HG02973 (cell line): ENCODE measurements at regions not wholly inside any gene's neighbourhood (a gene's known extent, or its start where the extent isn't known, plus 50 kb on each side); places are given as distances from the start of the nearest gene placed in this dataset.
"Not testable (repeated sequence)": the region's sequence is repeated elsewhere in the genome, so short reads cannot be mapped to it uniquely, and the experiment has no call there.

Experiments
- ATAC-seq: cut with Tn5 transposase; IDR thresholded peaks from one replicate; pipeline ENCODE4 v1.9.1; 2021; ENCODE audit warnings: moderate library complexity; ENCODE audit not compliant: unreplicated experiment

DNA sequence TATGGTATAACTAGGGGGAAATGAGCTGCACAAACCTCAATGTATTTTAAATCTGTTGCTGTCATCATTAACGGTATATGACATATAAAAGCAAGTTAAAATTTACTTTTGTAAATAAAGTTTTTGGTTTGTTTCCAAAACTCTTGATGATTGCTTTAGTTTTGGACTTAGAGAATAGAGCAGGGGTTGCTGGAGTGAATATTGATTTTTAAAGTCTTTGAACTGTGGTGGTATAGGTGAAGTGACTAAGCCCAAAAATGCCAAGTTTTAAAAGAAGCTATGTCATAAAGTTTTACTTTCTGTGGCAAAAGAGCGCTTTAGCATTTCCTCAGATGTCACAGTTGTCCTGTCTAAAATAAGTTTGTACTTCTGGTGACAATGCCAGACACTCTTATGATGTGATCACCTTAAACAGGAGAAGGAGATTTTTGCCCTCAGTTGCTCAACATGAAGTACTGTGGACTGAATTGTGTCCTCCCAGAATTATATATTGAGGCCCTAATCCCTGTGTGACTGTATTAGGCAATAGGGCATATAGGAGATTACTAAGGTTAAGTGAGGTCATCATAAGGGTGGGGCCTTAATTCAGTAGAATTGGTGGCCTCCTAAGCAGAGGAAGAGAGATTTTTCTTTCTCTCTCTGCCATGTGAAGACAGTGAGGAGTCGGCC, 175.2 kb upstream of the PLGLB1 start:
- ATAC-seq, result not testable (repeated sequence)

DNA sequence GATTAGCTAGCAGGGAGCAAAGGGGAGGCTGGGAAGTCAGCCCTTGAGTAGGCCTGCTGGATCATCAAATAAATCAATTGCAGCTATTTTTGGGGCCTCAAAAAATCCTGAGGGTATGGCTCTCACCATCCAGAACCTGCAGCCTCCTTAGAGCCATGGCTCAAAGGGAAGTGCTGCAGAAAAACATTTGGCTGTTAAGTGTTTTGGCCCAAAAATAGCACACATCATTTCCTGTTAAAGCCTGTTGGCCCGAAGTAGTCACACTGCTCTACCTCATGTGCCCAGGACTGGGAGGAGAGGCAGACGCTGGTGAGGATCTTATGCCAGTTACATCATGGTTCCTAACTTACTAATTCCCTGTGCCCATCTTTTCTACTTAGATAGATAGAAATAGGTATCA, 176.8 kb upstream of the PLGLB1 start:
- ATAC-seq, result not testable (repeated sequence)

DNA sequence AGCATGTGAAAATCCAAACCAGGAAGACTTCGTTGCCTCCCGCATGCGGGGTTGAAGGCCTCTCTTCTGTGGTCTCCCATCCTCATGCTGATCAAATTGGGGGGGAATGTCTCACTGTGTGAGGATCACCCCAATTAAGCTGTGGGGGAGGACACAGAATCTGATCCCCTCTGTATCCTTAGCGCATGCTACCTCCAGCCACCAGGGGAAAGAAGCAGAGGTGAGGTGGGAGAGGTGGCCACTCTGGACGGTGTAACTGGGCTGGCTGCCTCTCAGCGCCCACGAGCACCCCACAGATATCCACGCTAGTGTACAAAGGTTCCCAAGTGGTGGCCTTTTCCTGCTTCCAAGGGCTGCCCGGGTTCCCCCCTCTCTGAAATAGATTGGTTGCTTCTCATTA, 177.6 kb upstream of the PLGLB1 start:
- not testable (repeated sequence) for ATAC-seq

DNA sequence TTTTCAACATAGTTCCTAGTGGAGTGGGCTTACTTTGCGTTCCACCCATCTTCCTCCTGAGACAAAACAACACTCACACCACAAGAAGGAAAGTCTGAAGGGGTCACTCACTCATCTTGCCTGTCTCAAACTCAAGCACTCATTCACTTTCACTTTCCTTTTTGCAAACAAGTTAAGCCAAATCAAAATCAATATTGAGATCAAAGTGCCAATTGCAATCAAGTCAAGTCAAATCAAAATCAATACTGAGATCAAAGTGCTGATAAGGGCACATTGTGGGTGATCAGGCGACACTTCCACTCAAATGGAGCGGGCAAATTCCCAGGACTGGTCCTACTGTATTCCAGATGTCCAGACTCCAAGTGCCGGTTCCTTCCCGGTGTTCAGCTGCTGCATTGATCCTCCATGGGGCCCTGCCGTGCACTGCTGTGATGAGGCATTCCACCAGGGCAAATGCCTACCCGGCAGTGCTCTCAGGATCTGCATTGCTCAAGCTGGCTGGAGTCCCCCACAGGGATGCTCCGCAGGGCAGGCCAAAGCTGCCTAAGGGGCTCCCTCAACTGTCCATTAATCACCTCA, 183.0 kb upstream of the PLGLB1 start:
- not testable (repeated sequence) for ATAC-seq

DNA sequence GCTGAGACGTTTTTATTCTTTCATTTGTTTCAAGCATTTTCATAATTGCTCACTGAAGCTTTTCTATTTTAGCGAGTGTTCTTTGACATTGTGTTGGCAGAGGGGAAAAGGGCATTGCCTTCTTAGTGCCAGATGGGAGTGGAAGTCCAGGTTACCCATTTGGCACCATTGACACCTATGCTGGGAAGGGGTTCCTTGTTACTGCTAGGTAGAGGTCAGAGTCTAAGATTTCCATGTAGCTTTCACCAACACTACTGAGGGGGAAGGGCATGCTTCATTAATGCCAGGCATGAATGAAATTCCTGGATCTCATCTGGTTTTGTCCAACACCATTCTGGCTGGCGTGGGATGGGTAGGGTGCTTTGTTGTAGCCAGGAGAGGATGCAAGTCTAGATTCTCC, 191.3 kb upstream of the PLGLB1 start:
- not testable (repeated sequence) for ATAC-seq

DNA sequence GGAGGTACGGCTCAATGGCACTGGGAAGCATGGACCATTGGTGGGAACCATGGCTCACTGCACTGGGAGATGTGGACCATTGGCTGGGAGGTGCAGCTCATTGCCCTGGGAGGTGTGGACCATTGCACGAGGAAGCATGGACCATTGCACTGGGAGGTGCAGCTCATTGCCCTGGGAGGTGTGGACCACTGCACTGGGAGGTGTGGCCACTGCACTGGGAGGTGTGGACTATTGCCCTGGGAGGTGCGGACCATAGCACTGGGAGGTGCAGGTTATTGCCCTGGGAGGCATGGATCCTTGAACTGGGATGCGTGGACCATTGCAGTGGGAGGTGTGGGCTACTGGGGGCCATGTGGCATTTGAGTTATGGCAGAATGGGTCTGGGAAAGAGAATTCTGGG, 195.4 kb upstream of the PLGLB1 start:
- ATAC-seq, result not testable (repeated sequence)

DNA sequence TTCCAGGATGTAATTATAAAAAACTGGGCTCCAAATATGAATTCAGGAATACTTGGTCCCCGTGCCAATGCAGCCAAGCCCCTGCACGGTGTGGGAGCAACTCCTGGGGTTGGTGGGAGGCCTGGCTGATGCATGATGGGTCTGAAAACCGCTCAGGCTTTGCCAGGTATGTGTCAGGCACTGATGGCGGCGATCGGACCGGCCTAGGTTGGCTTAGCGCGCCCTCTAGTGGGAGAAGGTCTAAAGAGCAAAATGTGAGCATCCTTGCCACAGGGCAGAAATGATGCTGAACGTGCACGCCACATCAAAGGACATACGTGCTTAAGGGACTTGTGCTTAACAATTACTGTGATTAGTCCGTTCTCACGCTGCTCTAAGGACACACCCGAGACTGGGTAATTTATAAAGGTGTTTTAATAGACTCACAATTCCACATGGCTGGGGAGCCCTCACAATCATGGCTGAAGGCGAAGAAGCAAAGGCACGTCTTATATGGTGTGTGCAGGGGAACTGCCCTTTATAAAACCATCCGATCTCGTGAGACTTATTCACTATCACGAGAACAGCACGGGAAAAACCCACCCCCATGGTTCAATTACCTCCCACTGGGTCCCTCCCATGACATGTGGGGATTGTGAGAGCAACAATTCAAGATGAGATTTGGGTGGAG, 196.2 kb upstream of the PLGLB1 start:
- not testable (repeated sequence) for ATAC-seq

DNA sequence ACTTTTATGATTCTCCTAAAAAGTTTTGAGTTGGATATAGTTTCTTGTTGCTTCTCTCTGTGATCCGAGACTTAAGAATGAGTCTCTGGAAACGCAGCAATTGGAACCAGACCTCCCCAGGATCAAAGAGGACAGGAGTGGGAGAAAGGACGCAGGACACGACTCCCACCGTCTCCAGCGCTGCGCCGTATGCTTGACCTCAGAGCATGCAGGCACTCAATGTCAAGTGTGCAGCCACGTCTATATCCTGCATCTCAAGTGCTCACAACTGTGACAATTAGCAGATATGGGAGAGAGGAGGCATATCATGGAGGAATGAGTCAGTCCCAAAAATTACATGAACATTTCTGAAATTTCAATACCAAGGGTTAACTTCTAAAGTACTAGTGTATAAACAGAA, 199.0 kb upstream of the PLGLB1 start:
- ATAC-seq, result not testable (repeated sequence)

DNA sequence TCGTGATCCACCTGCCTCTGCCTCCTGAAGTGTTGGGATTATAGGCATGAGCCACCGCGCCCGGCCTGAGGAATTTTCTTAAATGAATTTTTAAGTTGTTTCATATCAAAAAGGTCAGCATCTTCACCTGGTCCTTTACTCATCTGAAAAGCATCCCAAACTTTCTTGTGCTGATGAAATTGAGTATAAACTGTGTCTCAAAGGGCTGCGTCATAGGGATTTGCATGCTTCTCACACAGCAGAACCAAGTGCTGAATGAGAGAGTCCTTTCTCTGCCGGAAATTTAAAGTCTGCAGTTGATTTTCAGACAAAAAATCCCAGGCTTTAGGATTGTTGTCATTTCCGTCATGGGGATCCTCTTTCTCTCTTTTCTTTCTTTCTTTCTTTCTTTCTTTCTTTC, 200.5 kb upstream of the PLGLB1 start:
- ATAC-seq, result not testable (repeated sequence)

DNA sequence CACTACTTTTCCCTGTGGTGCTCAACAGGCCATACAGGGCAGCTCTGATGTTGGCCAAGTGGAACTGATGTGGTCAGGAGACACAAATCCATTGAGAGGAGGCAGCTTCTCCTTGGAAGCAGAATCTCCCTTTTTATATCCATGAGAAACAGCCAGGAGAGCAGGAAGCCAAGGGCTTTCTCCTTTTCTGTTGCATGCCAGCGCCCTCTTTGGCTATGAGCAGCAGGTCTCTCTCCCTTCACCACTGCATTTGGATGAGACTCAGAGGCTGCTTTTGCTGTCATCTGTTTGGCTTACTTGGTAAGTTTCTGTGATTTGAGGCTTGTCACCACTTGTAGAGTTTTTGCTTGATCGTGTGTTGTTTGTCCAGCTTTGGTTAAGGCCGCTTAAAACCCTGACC, 202.2 kb upstream of the PLGLB1 start:
- ATAC-seq, result not testable (repeated sequence)

DNA sequence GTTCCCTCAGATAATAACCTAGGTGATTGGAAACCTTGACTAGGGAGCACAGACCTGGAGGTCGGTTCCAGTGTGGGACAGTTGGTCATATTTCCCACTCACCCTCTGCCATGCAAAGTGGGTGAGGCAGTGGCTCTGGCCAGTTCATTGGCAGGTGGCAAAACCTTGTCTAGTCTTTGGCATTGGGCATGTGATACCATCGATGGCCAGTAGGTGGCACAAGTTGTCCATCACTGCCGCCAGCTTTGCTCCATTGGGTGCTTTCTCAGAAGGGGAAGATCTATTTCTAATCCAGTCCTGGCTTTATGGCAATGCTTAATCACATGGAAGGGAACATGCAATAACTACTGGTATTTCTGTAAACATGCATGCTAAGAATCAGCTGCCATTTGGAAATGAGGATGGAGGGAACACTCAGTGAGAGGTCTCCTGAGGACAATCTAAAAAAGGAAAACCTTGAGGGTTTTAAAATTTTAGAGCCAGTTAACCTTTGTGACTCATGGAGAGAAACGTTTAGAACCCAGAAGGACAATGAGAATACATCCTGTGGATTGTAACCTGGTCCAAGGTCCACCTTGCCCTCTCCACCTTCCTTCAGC, 207.5 kb upstream of the PLGLB1 start:
- not testable (repeated sequence) for ATAC-seq

DNA sequence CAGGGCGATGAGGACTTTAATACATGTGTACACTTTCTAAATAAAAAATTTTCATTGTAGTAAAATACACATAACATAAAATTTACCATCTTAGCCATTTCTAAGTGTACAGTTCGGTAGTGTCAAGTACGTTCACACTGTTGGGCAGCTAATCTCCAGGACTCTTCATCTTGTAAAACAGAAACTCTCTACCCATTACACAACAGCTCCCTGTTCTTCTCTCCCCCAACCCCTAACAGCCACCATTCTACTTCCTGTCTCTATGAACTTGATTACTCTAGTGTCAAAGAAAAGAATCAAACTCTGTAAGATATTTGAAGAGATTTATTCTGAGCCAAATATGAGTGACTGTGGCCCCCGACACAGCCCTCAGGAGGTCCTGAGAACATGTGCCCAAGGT, 208.3 kb upstream of the PLGLB1 start:
- not testable (repeated sequence) for ATAC-seq

DNA sequence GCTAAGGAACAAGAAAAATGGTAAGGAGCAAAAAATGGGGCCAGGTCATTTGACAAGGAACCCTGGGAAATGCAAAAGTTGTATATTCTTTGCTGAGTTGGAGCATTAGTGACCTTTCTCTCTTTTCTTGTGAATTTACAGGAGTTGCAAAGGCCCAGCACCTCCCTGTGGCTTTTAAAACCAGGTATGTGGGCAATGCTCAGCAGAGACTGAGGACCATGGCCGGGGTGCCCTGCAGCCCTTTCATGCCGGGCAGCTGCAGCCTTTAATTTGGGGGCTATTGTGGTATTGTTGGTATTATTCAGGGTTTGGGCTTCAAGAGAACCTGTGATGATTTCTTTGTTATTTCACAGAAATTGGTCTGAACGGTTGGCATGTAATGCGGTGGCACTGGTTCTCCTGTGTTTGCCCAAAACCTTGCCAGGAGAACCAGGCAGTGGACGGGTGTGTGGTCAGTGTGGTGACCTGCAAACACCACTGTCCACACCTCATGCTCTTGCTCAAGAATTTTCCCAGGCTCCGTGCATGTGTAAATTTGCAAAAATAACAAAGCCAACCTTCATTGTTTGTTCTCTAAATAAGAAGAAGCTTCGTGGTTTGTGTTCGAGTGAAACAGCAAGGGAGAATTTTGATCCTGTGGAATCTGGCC, 213.8 kb upstream of the PLGLB1 start:
- ATAC-seq, result not testable (repeated sequence)

DNA sequence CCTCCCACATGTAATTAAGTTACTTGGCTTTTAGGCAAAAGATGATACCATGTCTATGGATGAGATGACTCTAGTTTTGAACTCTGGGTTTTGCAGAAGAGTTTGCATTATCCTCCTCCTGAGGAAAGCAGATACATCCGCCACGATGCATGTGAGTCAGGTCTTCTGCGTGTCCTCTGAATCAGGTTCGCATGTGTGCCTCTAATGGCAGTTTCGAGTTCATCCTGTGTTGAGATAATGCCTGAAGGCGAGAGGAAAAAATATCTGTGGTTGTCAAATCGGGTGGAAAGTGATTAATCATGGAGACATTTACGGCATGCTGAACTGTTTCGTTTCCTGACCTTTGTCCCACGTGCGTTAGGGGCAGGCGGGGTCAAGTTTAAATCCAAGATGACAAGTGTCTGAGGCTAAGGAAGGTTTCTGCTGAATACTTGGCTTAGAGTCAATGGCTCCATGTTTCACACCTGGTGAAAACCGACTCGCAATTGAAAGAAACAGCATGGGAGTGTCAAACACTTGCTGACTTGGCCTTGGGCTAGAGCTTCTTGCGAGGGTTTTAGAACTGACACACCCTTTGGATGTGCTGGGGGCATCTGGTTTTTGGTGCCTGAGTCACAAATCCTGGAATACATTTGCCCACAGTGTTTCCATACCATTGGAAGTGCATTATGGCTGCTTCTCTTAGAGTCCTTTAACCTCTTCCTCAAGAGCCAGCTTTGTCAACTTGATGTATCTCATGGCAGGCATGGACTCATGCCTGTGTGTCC, 216.1 kb upstream of the PLGLB1 start:
- ATAC-seq, result not testable (repeated sequence)

DNA sequence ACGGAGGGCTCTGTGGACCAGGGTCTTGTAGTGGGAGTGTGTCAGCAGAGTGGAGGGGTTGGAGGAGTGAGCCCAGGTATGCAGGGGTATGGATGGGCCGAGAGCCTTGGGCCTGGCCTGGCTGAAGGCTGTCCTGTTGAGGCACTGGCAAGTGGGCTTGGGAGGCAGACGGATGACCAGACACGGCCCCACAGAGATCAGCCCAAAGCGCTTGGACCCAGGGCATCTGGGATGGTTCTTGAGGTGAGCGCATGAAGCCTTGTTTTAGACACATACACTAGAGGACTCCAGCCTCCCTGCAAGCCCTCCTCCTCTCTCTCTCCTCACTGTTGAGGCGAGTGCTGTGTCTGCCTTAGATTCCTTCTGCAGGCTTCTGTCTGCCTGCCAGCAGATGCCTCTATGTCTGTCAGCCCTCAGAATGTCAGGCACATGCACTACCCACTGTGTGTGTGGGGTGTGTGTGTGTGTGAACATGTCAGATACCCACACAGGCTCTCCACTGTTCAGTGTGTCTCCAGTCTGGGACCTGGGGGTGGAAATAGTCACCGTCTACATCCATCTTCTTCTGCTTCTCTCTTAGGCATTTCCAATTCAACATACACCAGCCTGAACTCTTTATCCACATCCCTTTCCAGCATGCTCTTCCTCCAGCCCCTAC, 218.0 kb upstream of the PLGLB1 start:
- ATAC-seq, result not testable (repeated sequence)

DNA sequence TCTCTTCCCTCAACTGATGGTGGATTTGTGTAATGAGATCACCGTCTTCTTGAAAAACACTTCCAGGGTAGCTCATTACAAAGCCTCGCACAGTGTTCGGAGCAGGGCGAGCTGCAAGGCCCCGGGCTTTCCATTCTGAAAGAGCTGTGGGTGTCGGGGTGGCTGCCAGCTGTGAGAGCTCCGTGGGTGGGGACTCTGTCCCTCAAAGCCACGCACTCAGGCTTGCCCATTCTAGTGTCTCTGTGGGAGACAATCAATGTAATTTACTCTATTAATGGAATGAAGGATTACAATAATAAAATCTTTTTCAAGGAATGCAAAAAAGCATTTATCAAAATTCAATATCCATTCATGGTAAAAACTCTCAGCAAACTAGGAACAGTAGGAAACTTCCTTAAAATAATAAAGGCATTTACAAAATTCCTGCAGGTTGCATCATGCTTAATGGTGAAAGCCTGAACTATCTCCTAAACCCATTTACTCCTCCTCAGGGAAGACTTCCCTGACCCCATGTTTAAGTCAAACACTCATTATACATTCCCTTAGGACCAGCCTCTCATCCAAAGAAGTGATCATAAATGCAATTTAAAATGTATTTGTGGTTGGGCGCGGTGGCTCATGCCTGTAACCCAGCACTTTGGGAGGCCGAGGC, 224.5 kb upstream of the PLGLB1 start:
- not testable (repeated sequence) for ATAC-seq

DNA sequence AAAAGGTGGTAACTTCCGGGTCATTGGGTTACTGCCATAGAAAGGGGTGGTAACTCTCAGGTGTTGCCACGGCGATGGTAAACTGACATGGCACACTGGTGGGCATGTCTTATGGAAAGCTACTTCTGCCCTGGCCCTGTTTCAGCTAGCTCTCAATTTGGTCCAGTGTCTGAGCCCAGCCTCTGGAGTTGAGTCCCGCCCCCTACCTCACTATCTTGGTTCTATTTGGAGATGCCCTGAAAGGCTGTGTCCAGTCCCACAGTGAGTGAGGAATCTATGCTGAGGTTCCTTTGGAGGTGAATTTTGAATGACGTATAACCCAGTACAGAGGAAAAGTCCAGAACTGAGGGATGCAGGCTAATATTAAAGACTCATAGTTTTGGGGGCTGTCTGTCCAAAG, 230.4 kb upstream of the PLGLB1 start:
- not testable (repeated sequence) for ATAC-seq

DNA sequence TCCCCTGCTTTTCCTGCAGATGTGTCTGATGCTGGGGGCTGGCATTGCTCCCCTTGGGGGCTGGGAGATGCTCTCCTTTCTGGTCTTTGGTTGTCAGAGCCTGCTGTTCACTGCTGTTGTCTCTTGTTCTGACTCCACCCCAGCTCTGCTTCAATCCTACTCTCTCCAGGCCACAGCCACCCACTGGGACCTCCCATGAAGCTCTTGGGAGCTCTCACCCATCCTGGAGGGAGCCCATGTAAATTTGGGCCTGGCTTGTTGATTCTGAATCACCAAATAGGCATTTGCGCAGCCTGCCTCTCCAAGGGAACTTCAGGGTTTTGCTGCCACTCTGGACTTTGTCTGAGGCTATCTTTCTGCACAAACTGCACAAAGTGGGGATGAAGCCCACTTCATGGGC, 232.9 kb upstream of the PLGLB1 start:
- ATAC-seq, result not testable (repeated sequence)

DNA sequence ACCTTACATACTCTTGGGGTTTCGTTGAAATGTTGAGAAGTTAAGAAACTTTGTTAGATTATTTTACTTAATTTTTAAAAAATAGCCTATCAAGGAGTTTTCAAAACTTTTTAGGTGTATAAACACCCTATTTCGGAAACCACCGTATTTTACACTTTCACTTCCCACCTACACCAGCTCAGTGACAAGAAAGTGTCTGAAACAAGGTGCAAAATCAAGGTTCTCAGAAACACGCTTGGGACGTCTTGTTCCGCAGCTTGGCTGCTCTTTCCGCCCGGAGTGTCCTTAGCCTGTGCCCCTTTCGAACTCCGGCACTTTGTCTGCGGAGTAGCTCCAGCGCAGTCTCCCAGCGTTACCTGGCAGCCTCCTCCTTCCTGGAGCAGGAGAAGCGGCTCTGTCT, 233.8 kb upstream of the PLGLB1 start:
- not testable (repeated sequence) for ATAC-seq
